Pancreas (tissue), 10 donors: ENCODE measurements at regions not wholly inside any gene's neighbourhood (a gene's known extent, or its start where the extent isn't known, plus 50 kb on each side); places are given as distances from the start of the nearest gene placed in this dataset.

Experiments
- ATAC-seq, 4 donors: fragments of 200-7000 bp; cut with Tn5 transposase; one replicate each; pipeline versions ENCODE4 v1.8.0 to v1.9.1; 2020; ENCODE audit warnings: mild to moderate bottlenecking in 4 of 4, moderate library complexity in 4 of 4
- DNase-seq, 6 donors: peaks; one replicate each; pipeline ENCODE4 v3.0.0-alpha.2; 2020
- FAIRE-seq: peaks from 2 replicates; lab custom pipeline; 2012; peaks lifted over from hg19 to GRCh38; lab: Jason Lieb, UNC
- H3K27ac ChIP-seq, 4 donors: fragments of 200-600 bp; sonication (generic); 1 replicate in 3 of 4; 2 replicates in 1 of 4; pipeline versions ENCODE4 v1.5.0 to v1.8.0; 2020
- H3K27me3 ChIP-seq, 4 donors: fragments of 200-600 bp; one replicate each; pipeline ENCODE4 v1.8.0; 2021
- H3K36me3 ChIP-seq, 3 donors: fragments of 200-600 bp; sonication (generic) in 1 of 3; one replicate each; pipeline versions ENCODE4 v1.5.0 to v1.8.0; 2020 to 2021
- H3K4me1 ChIP-seq, 3 donors: fragments of 200-600 bp; one replicate each; pipeline ENCODE4 v1.8.0; 2021
- H3K4me3 ChIP-seq, 4 donors: fragments of 200-600 bp; sonication (generic) in 2 of 4; one replicate each; pipeline versions ENCODE4 v1.5.0 to v1.8.0; 2020 to 2021
- H3K9me3 ChIP-seq, 4 donors: fragments of 200-600 bp; one replicate each; pipeline ENCODE4 v1.8.0; 2021
- CTCF ChIP-seq, 4 donors: fragments of 200-600 bp; sonication (generic) in 3 of 4; IDR thresholded peaks; one replicate each; pipeline versions ENCODE4 v1.5.0 to v1.8.0; 2021; ENCODE audit warnings: antibody characterized with exemption in 4 of 4
- WGBS, 2 donors: extraction: QIAGEN DNeasy Blood & Tissue Kit; methylation state at CpG; one replicate each; pipeline ENCODE4 v1.1.7; 2013; 5-methylcytosine and 5-hydroxymethylcytosine counted together
- intact Hi-C, 3 donors: fragments of 100-400 bp; cut with DNase I; formaldehyde crosslinking; loops; one replicate each; pipeline versions ENCODE4 v1.11.1 to v1.14.2; 2022
- donor health status: healthy with polysubstance abuse.
- donor health status: DM: no; HTN: no; CAD: no; lungs with moderate emphysema.
- donor health status: DM: no; HTN: no; CAD: no.
- donor health status: control.
- donor health status: control.
- donor health status: Bipolar disorder and iron deficiency.
- donor health status: DM: yes; HTN: yes; CAD: no.
- donor health status: DM: no; HTN: no; CAD: no.
- donor health status: DM: no; HTN: no; CAD: no.
- donor health status: DM: yes; HTN: yes; CAD: no.

GRCh38 chr12:115023279-115024265 lies 339.6 kb upstream of the TBX3 start:
- no peak overlapping the region for H3K27ac ChIP-seq
- H3K27me3 ChIP-seq: no peaks in the 10 kb centered on the region
- H3K4me1 ChIP-seq: no peaks in the 10 kb centered on the region
- WGBS, 2 donors: 60 to 63% methylated on average over 4 of the region's 4 CpGs
- intact Hi-C loops: no loop called here
- TF ChIP-seq CTCF (IDR thresholded peaks at IDR 0.05): no peak
- DNase-seq (peak in 1 of 6 donors; percentile 3), FAIRE-seq (no peak), ATAC-seq (peak in 2 of 4 donors; percentile 12 to 44)
- no peaks in the 10 kb centered on the region for H3K9me3 ChIP-seq
- no peak overlapping the region for H3K4me3 ChIP-seq
- H3K36me3 ChIP-seq: no peaks in the 10 kb centered on the region

- Histone ChIP-seq H3K36me3 (no peaks in the 10 kb centered on the region), H3K27me3 (no peaks in the 10 kb centered on the region), H3K9me3 (no peaks in the 10 kb centered on the region), H3K27ac (no peak overlapping the region), H3K4me3 (no peak overlapping the region), H3K4me1 (no peaks in the 10 kb centered on the region)
- FAIRE-seq (no peak), DNase-seq (no peak), ATAC-seq (no peak)
- TF ChIP-seq CTCF (IDR thresholded peaks at IDR 0.05): no peak
- intact Hi-C loops: no loop called here
These were observed 336.1 kb upstream of the TBX3 start for GRCh38 chr12:115020091-115020490.

GRCh38 chr12:115017346-115017745 lies 333.4 kb upstream of the TBX3 start:
- intact Hi-C loops: no loop called here
- Histone ChIP-seq H3K9me3 (no peaks in the 10 kb centered on the region), H3K27me3 (no peaks in the 10 kb centered on the region), H3K4me3 (no peak overlapping the region), H3K27ac (no peak overlapping the region), H3K4me1 (no peaks in the 10 kb centered on the region), H3K36me3 (no peaks in the 10 kb centered on the region)
- no peak for TF ChIP-seq CTCF (IDR thresholded peaks at IDR 0.05)
- FAIRE-seq (no peak), ATAC-seq (no peak), DNase-seq (no peak)
- 33 to 50% methylated on average over 2 of the region's 2 CpGs for WGBS, 2 donors

GRCh38 chr12:115013236-115013981 lies 329.4 kb upstream of the TBX3 start:
- no peak for TF ChIP-seq CTCF (IDR thresholded peaks at IDR 0.05)
- 27 to 31% methylated on average over 14 to 15 of the region's 15 CpGs for WGBS, 2 donors
- Histone ChIP-seq H3K9me3 (no peaks in the 10 kb centered on the region), H3K27me3 (no peaks in the 10 kb centered on the region), H3K27ac (no peak overlapping the region), H3K4me1 (no peaks in the 10 kb centered on the region), H3K4me3 (no peak overlapping the region), H3K36me3 (no peaks in the 10 kb centered on the region)
- DNase-seq: no peak
- intact Hi-C loops: no loop called here
- ATAC-seq: no peak
- no peak for FAIRE-seq
